Smooth muscle cell (in vitro differentiated cells): ENCODE measurements at regions not wholly inside any gene's neighbourhood (a gene's known extent, or its start where the extent isn't known, plus 50 kb on each side); places are given as distances from the start of the nearest gene placed in this dataset.

ENCODE experiments used
- DNase-seq: peaks from one replicate; lab custom pipeline; 2025; ENCODE audit not compliant: unreplicated experiment; lab: John Stamatoyannopoulos, UW
- H2AFZ ChIP-seq: fragments of 200-600 bp; sonication (generic); 2 replicates; pipeline ENCODE4 v1.6.0; 2016; ENCODE audit warnings: antibody characterized with exemption, low read depth, mild to moderate bottlenecking
- H3F3A ChIP-seq: fragments of 200-600 bp; sonication (generic); 2 replicates; pipeline ENCODE4 v1.6.0; 2017; ENCODE audit warnings: antibody characterized with exemption, low read depth
- H3K27ac ChIP-seq: fragments of 200-600 bp; sonication (generic); 2 replicates; pipeline ENCODE4 v1.5.1; 2016; ENCODE audit warnings: low read depth, mild to moderate bottlenecking
- H3K27me3 ChIP-seq: fragments of 200-600 bp; sonication (generic); 2 replicates; pipeline ENCODE4 v1.6.1; 2016; ENCODE audit warnings: low read depth, mild to moderate bottlenecking
- H3K36me3 ChIP-seq: fragments of 200-600 bp; sonication (generic); 2 replicates; pipeline ENCODE4 v1.5.1; 2016; ENCODE audit warnings: low read depth
- H3K4me1 ChIP-seq: fragments of 200-600 bp; sonication (generic); 2 replicates; pipeline ENCODE4 v1.5.1; 2016; ENCODE audit warnings: low read depth
- H3K4me2 ChIP-seq: fragments of 200-600 bp; sonication (generic); 2 replicates; pipeline ENCODE4 v1.6.0; 2016; ENCODE audit warnings: mild to moderate bottlenecking
- H3K4me3 ChIP-seq: fragments of 200-600 bp; sonication (generic); 2 replicates; pipeline ENCODE4 v1.5.1; 2016; ENCODE audit warnings: mild to moderate bottlenecking
- H3K79me2 ChIP-seq: fragments of 200-600 bp; sonication (generic); 2 replicates; pipeline ENCODE4 v1.6.0; 2016; ENCODE audit warnings: low read depth, mild to moderate bottlenecking
- H3K9ac ChIP-seq: fragments of 200-600 bp; sonication (generic); 2 replicates; pipeline ENCODE4 v1.6.0; 2016; ENCODE audit warnings: low read depth
- H3K9me3 ChIP-seq: fragments of 200-600 bp; sonication (generic); replicated peaks from 2 replicates; pipeline ENCODE4 v1.5.1; 2016; ENCODE audit warnings: low read depth
- H4K20me1 ChIP-seq: fragments of 200-600 bp; sonication (generic); 2 replicates; pipeline ENCODE4 v1.6.0; 2016; ENCODE audit warnings: low read depth
- CTCF ChIP-seq: fragments of 200-600 bp; sonication (generic); IDR thresholded peaks from 2 replicates; pipeline ENCODE4 v1.5.1; 2017; ENCODE audit warnings: borderline replicate concordance, mild to moderate bottlenecking, antibody characterized with exemption; ENCODE audit not compliant: insufficient read depth, poor library complexity, severe bottlenecking
- WGBS: methylation state at CpG from one replicate; pipeline ENCODE4 v1.1.7; 2016; ENCODE audit warnings: low lambda C conversion rate; 5-methylcytosine and 5-hydroxymethylcytosine counted together

DNA sequence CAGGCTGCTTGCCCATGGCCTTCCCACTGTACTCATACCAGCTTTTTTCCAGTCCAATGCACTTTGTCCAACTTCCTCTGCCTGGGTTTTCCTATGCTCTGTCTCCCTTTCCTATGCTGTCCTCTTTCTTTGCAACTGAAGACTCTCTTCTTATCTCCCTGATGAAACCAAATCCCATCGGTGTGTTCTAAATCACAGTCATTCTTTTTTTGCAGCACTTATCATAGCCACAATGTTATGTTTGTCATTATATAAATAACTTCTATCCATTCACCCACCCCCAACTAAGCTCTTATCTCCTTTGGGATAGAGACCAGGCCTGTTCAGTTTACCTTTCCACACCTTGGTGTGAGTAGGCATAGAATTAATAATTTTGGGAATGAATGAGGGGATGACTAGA is 121.0 kb downstream of the GPX5 start:
- Histone ChIP-seq H3K79me2 (no peaks in the 10 kb centered on the region), H3K4me2 (no peak overlapping the region), H3K4me3 (no peak overlapping the region), H3K9me3 (no peaks in the 10 kb centered on the region), H4K20me1 (no peaks in the 10 kb centered on the region), H3K4me1 (peaks cover 8% of the 10 kb centered on the region), H3K27ac (no peak overlapping the region), H3F3A (peaks cover 19% of the 10 kb centered on the region), H3K36me3 (no peaks in the 10 kb centered on the region), H3K9ac (no peak overlapping the region), H2AFZ (no peak overlapping the region), H3K27me3 (no peaks in the 10 kb centered on the region)
- no peak for TF ChIP-seq CTCF
- DNase-seq, result no peak
- 60% methylated on average over 1 of the region's 1 CpG for WGBS

GRCh38 chr6:28648035-28648877 is 122.6 kb downstream of the GPX5 start:
- no peaks in the 10 kb centered on the region for H3K9me3 ChIP-seq
- peak overlapping the region; percentile 31 for H3K27ac ChIP-seq
- peak overlapping the region; percentile 63 for H3K4me3 ChIP-seq
- peaks cover 8% of the 10 kb centered on the region for H3K4me1 ChIP-seq
- H2AFZ ChIP-seq, result peak overlapping the region; percentile 83
- 2% methylated on average over 27 of the region's 27 CpGs for WGBS
- no peaks in the 10 kb centered on the region for H4K20me1 ChIP-seq
- no peaks in the 10 kb centered on the region for H3K27me3 ChIP-seq
- H3K36me3 ChIP-seq, result no peaks in the 10 kb centered on the region
- H3K4me2 ChIP-seq, result peak overlapping the region; percentile 96
- TF ChIP-seq CTCF, result no peak
- no peaks in the 10 kb centered on the region for H3K79me2 ChIP-seq
- H3K9ac ChIP-seq, result peak overlapping the region; percentile 11
- DNase-seq, result no peak
- peaks cover 19% of the 10 kb centered on the region for H3F3A ChIP-seq

- WGBS, result 8% methylated on average over 10 of the region's 10 CpGs
Observed at GRCh38 chr6:28648878-28649375, 123.2 kb downstream of the GPX5 start.

More at GRCh38 chr6:28648878-28649375, 123.2 kb downstream of the GPX5 start:
- Histone ChIP-seq H3K27me3 (no peaks in the 10 kb centered on the region), H3K27ac (peak overlapping the region; percentile 31), H4K20me1 (no peaks in the 10 kb centered on the region), H3K4me3 (peak overlapping the region; percentile 63), H3K9ac (peak overlapping the region; percentile 11), H3K4me2 (peak overlapping the region; percentile 96), H3K36me3 (no peaks in the 10 kb centered on the region), H3F3A (peaks cover 19% of the 10 kb centered on the region), H2AFZ (peak overlapping the region; percentile 83), H3K79me2 (no peaks in the 10 kb centered on the region), H3K9me3 (no peaks in the 10 kb centered on the region), H3K4me1 (peaks cover 8% of the 10 kb centered on the region)
- TF ChIP-seq CTCF, result no peak
- no peak for DNase-seq
